PC-9 (cell line): ENCODE measurements at regions not wholly inside any gene's neighbourhood (a gene's known extent, or its start where the extent isn't known, plus 50 kb on each side); places are given as distances from the start of the nearest gene placed in this dataset.

Experiments
- EZH2 ChIP-seq: fragments of 200-600 bp; sonication (generic); IDR thresholded peaks from 2 replicates; pipeline ENCODE4 v1.8.0; 2017; ENCODE audit warnings: antibody characterized with exemption, low read depth
- TF ChIP-seq, protein P1 (sequence below): fragments of 200-600 bp; sonication (generic); conservative IDR thresholded peaks from 2 replicates; pipeline ENCODE4 v1.6.1; 2017; ENCODE audit warnings: mixed run types, antibody characterized with exemption, mild to moderate bottlenecking, moderate library complexity

DNA sequence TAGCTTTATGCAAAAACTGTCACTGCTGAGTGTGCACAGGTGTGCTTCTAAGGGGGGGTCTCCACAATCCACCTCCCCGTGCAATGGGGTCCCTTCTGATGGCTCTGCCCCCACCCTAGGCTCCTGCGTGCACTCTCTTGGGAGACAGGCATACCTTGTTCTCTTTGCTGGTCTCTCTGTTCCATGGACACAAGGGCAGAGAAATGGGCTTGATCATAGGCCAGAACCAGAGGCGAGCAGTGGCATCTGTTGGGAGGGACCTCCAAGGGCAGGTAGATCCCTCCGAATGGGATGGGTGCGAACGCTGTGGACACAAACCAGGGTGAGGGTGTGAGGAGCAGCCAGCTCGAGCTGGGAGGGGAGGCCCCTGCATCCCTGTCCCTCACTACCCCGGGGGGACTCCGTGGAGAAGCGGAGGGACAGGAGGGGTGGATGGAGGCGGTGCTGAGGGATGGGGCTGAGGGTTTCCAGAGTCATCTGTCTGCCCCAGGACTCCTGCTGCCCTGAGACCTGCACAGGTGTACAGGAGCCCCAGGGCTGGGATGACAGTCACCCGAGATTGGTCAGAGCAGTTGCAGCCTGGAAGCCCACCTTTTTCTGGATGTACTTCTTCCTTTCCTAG lies 175.0 kb downstream of the KLF13 start:
- TF ChIP-seq, protein P1, sequence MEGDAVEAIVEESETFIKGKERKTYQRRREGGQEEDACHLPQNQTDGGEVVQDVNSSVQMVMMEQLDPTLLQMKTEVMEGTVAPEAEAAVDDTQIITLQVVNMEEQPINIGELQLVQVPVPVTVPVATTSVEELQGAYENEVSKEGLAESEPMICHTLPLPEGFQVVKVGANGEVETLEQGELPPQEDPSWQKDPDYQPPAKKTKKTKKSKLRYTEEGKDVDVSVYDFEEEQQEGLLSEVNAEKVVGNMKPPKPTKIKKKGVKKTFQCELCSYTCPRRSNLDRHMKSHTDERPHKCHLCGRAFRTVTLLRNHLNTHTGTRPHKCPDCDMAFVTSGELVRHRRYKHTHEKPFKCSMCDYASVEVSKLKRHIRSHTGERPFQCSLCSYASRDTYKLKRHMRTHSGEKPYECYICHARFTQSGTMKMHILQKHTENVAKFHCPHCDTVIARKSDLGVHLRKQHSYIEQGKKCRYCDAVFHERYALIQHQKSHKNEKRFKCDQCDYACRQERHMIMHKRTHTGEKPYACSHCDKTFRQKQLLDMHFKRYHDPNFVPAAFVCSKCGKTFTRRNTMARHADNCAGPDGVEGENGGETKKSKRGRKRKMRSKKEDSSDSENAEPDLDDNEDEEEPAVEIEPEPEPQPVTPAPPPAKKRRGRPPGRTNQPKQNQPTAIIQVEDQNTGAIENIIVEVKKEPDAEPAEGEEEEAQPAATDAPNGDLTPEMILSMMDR, result no peak
- no peak for TF ChIP-seq EZH2
